HEK293 (cell line): ENCODE measurements at regions not wholly inside any gene's neighbourhood (a gene's known extent, or its start where the extent isn't known, plus 50 kb on each side); places are given as distances from the start of the nearest gene placed in this dataset.

Source experiments
- CTCF ChIA-PET: fragments of 350-600 bp; formaldehyde crosslinking; extraction: SDS; loops from one replicate; lab custom pipeline; 2021; ENCODE audit warnings: antibody characterized with exemption; lab: Yijun Ruan, JAX
- POLR2A ChIA-PET: fragments of 300-600 bp; formaldehyde crosslinking; extraction: SDS; loops from one replicate; lab custom pipeline; 2020; ENCODE audit warnings: antibody characterized with exemption, inconsistent platforms; lab: Yijun Ruan, JAX
- H3K27ac ChIP-seq: fragments of 200-500 bp; sonication (Bioruptor generic); 2 replicates; pipeline ENCODE4 v1.5.1; 2014; ENCODE audit warnings: low read depth, low read length, control low read depth, inconsistent platforms; ENCODE audit errors: extremely low read depth
- H3K36me3 ChIP-seq, 2 experiments: fragments of 200-500 bp in 1 of 2; sonication (Bioruptor generic) in 1 of 2; 1 replicate in 1 of 2; 2 replicates in 1 of 2; pipeline ENCODE4 v1.5.1; 2014 to 2017; ENCODE audit warnings: inconsistent platforms in 2 of 2, low read length in 2 of 2; ENCODE audit not compliant: control insufficient read depth in 2 of 2, insufficient read depth in 1 of 2
- H3K4me1 ChIP-seq: fragments of 200-500 bp; sonication (Bioruptor generic); 2 replicates; pipeline ENCODE4 v1.5.1; 2014; ENCODE audit warnings: mild to moderate bottlenecking, low read length, inconsistent platforms; ENCODE audit not compliant: control insufficient read depth, insufficient read depth
- H3K4me3 ChIP-seq: 2 replicates; pipeline ENCODE4 v1.5.1; 2011; ENCODE audit warnings: low read depth, mild to moderate bottlenecking, control low read depth, low read length, moderate library complexity
- H3K9me3 ChIP-seq: fragments of 200-500 bp; sonication (Bioruptor generic); 2 replicates; pipeline ENCODE4 v1.5.1; 2014; ENCODE audit warnings: low read depth, low read length, inconsistent platforms; ENCODE audit not compliant: control insufficient read depth, insufficient read depth
- GFI1B ChIP-seq: fragments of 450-650 bp; formaldehyde crosslinking; IDR thresholded peaks from 2 replicates; pipeline ENCODE4 v1.5.1; 2016; ENCODE audit warnings: missing biosample characterization, missing genetic modification characterization
- HOXA7 ChIP-seq: sonication (generic); formaldehyde crosslinking; IDR thresholded peaks from 2 replicates; pipeline ENCODE4 v1.8.1; 2022; ENCODE audit warnings: missing genetic modification reagents, borderline replicate concordance
- SCRT1 ChIP-seq: fragments of 450-650 bp; formaldehyde crosslinking; IDR thresholded peaks from 2 replicates; pipeline ENCODE4 v1.5.1; 2016; ENCODE audit warnings: missing biosample characterization, missing genetic modification characterization, borderline replicate concordance
- YY1 ChIP-seq: fragments of 450-650 bp; formaldehyde crosslinking; IDR thresholded peaks from 2 replicates; pipeline ENCODE4 v1.5.1; 2018; ENCODE audit warnings: missing biosample characterization, missing genetic modification characterization
- ZBTB17 ChIP-seq: fragments of 450-650 bp; formaldehyde crosslinking; IDR thresholded peaks from 2 replicates; pipeline ENCODE4 v1.5.1; 2016; ENCODE audit warnings: missing biosample characterization, missing genetic modification characterization
- ZBTB21 ChIP-seq: fragments of 450-650 bp; formaldehyde crosslinking; IDR thresholded peaks from 2 replicates; pipeline ENCODE4 v1.5.1; 2017; ENCODE audit warnings: missing biosample characterization, missing genetic modification characterization
- ZFP37 ChIP-seq: fragments of 450-650 bp; formaldehyde crosslinking; IDR thresholded peaks from 2 replicates; pipeline ENCODE4 v1.5.1; 2016; ENCODE audit warnings: missing biosample characterization, missing genetic modification characterization
- ZFP41 ChIP-seq: fragments of 450-650 bp; formaldehyde crosslinking; IDR thresholded peaks from 2 replicates; pipeline ENCODE4 v1.5.1; 2016; ENCODE audit warnings: missing biosample characterization, missing genetic modification characterization, borderline replicate concordance
- ZIC2 ChIP-seq: fragments of 450-650 bp; formaldehyde crosslinking; IDR thresholded peaks from 2 replicates; pipeline ENCODE4 v1.5.1; 2016; ENCODE audit warnings: missing biosample characterization, missing genetic modification characterization
- ZNF112 ChIP-seq: fragments of 450-650 bp; formaldehyde crosslinking; IDR thresholded peaks from 2 replicates; pipeline ENCODE4 v1.5.0; 2017; ENCODE audit warnings: missing biosample characterization, missing genetic modification characterization
- ZNF133 ChIP-seq: fragments of 450-650 bp; formaldehyde crosslinking; IDR thresholded peaks from 2 replicates; pipeline ENCODE4 v1.5.1; 2016; ENCODE audit warnings: missing biosample characterization, missing genetic modification characterization
- ZNF146 ChIP-seq: fragments of 450-650 bp; formaldehyde crosslinking; IDR thresholded peaks from 2 replicates; pipeline ENCODE4 v1.5.1; 2016; ENCODE audit warnings: missing biosample characterization, missing genetic modification characterization
- ZNF248 ChIP-seq: fragments of 450-650 bp; formaldehyde crosslinking; IDR thresholded peaks from 2 replicates; pipeline ENCODE4 v1.5.1; 2017; ENCODE audit warnings: missing biosample characterization, missing genetic modification characterization
- ZNF311 ChIP-seq: fragments of 450-650 bp; formaldehyde crosslinking; IDR thresholded peaks from 2 replicates; pipeline ENCODE4 v1.5.1; 2017; ENCODE audit warnings: missing biosample characterization, missing genetic modification characterization, borderline replicate concordance
- ZNF354C ChIP-seq: fragments of 450-650 bp; formaldehyde crosslinking; IDR thresholded peaks from 2 replicates; pipeline ENCODE4 v1.5.1; 2016; ENCODE audit warnings: missing biosample characterization, missing genetic modification characterization, low read depth, borderline replicate concordance
- ZNF488 ChIP-seq: fragments of 450-650 bp; formaldehyde crosslinking; IDR thresholded peaks from 2 replicates; pipeline ENCODE4 v1.5.1; 2016; ENCODE audit warnings: missing biosample characterization, missing genetic modification characterization
- ZNF521 ChIP-seq: fragments of 450-650 bp; formaldehyde crosslinking; IDR thresholded peaks from 2 replicates; pipeline ENCODE4 v1.5.1; 2017; ENCODE audit warnings: missing biosample characterization, mild to moderate bottlenecking, missing genetic modification characterization
- ZNF558 ChIP-seq: fragments of 450-650 bp; formaldehyde crosslinking; IDR thresholded peaks from 2 replicates; pipeline ENCODE4 v1.5.1; 2016; ENCODE audit warnings: missing biosample characterization, missing genetic modification characterization
- ZNF621 ChIP-seq: fragments of 450-650 bp; formaldehyde crosslinking; IDR thresholded peaks from 2 replicates; pipeline ENCODE4 v1.5.1; 2017; ENCODE audit warnings: missing biosample characterization, missing genetic modification characterization
- ZNF658 ChIP-seq: fragments of 450-650 bp; formaldehyde crosslinking; IDR thresholded peaks from 2 replicates; pipeline ENCODE4; 2016; ENCODE audit warnings: missing biosample characterization, missing genetic modification characterization
- ZNF701 ChIP-seq: fragments of 450-650 bp; formaldehyde crosslinking; IDR thresholded peaks from 2 replicates; pipeline ENCODE4 v1.5.1; 2016; ENCODE audit warnings: missing biosample characterization, missing genetic modification characterization
- ZNF76 ChIP-seq: fragments of 450-650 bp; formaldehyde crosslinking; IDR thresholded peaks from 2 replicates; pipeline ENCODE4; 2016; ENCODE audit warnings: low read depth, missing biosample characterization, missing genetic modification characterization, borderline replicate concordance
- ZNF791 ChIP-seq: fragments of 450-650 bp; formaldehyde crosslinking; IDR thresholded peaks from 2 replicates; pipeline ENCODE4 v1.5.1; 2016; ENCODE audit warnings: missing biosample characterization, missing genetic modification characterization
- ZXDB ChIP-seq: fragments of 450-650 bp; formaldehyde crosslinking; IDR thresholded peaks from 2 replicates; pipeline ENCODE4 v1.5.1; 2016; ENCODE audit warnings: missing biosample characterization, missing genetic modification characterization
- TF ChIP-seq, protein P1 (sequence below): fragments of 450-650 bp; formaldehyde crosslinking; IDR thresholded peaks from 2 replicates; pipeline ENCODE4 v1.5.1; 2017; ENCODE audit warnings: missing biosample characterization, missing genetic modification characterization
- TF ChIP-seq, protein P2 (sequence below): fragments of 450-650 bp; formaldehyde crosslinking; IDR thresholded peaks from 2 replicates; pipeline ENCODE4 v1.5.1; 2016; ENCODE audit warnings: missing biosample characterization, missing genetic modification characterization

- no peak for TF ChIP-seq ZNF133
- no peak for TF ChIP-seq ZNF488 (tag by site-specific recombination)
- TF ChIP-seq ZBTB21 (tag by site-specific recombination) = no peak
- no peak for TF ChIP-seq ZIC2
Observed at GRCh38 chr1:191662746-191663145, 495.5 kb upstream of the RGS18 start (continued).

- no peak overlapping the region for H3K4me3 ChIP-seq
- H3K27ac ChIP-seq = no peak overlapping the region
- no peak for TF ChIP-seq ZNF791 (tag by site-specific recombination)
- TF ChIP-seq ZNF311 (tag by site-specific recombination) = no peak
- no peak for TF ChIP-seq ZNF658
- TF ChIP-seq ZNF701 = no peak
- TF ChIP-seq ZNF76 (tag by site-specific recombination) = no peak
- POLR2A ChIA-PET = no interaction called here
- H3K36me3 ChIP-seq = no peaks in the 10 kb centered on the region
- CTCF ChIA-PET = no interaction called here
- H3K4me1 ChIP-seq = no peaks in the 10 kb centered on the region
- no peaks in the 10 kb centered on the region for H3K9me3 ChIP-seq
Observed at GRCh38 chr1:191668525-191668924, 489.7 kb upstream of the RGS18 start.

DNA sequence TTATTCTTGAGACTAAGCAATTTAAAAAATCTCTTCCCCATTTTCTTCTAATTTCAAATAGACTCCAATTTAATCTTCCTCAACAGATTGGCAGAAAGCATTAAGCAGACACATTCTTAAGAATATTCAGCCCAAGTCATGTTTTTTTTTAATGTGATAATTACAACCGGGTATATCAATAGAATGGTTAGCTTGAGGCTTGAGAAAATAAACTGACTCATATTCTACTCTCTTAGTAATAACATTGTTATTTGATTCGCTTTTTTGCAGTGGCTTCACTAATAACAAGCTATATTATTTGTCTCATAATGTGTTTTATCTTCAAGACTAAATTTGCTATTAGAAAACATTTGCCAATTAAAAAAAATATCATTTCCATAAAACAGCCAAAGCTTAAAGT lies 488.6 kb upstream of the RGS18 start:
- Histone ChIP-seq H3K27ac (no peak overlapping the region), H3K4me3 (no peak overlapping the region), H3K36me3 (no peaks in the 10 kb centered on the region)
- POLR2A ChIA-PET = no interaction called here
- CTCF ChIA-PET = no interaction called here
- TF ChIP-seq GFI1B (tag by site-specific recombination) (no peak), ZNF112 (tag by site-specific recombination) (no peak), ZXDB (tag by site-specific recombination) (no peak), ZIC2 (no peak), ZFP41 (tag by site-specific recombination) (no peak), ZNF621 (tag by site-specific recombination) (no peak), SCRT1 (no peak), ZBTB17 (tag by site-specific recombination) (no peak), ZNF558 (no peak), ZFP37 (tag by site-specific recombination) (no peak), ZNF658 (no peak), ZNF521 (tag by site-specific recombination) (no peak), ZNF354C (no peak), ZNF248 (tag by site-specific recombination) (no peak), HOXA7 (CRISPR knock-in tag) (no peak), YY1 (tag by site-specific recombination) (no peak), ZNF146 (tag by site-specific recombination) (no peak)
- TF ChIP-seq, protein P1, sequence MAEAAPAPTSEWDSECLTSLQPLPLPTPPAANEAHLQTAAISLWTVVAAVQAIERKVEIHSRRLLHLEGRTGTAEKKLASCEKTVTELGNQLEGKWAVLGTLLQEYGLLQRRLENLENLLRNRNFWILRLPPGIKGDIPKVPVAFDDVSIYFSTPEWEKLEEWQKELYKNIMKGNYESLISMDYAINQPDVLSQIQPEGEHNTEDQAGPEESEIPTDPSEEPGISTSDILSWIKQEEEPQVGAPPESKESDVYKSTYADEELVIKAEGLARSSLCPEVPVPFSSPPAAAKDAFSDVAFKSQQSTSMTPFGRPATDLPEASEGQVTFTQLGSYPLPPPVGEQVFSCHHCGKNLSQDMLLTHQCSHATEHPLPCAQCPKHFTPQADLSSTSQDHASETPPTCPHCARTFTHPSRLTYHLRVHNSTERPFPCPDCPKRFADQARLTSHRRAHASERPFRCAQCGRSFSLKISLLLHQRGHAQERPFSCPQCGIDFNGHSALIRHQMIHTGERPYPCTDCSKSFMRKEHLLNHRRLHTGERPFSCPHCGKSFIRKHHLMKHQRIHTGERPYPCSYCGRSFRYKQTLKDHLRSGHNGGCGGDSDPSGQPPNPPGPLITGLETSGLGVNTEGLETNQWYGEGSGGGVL (tag by site-specific recombination) = no peak
- TF ChIP-seq, protein P2, sequence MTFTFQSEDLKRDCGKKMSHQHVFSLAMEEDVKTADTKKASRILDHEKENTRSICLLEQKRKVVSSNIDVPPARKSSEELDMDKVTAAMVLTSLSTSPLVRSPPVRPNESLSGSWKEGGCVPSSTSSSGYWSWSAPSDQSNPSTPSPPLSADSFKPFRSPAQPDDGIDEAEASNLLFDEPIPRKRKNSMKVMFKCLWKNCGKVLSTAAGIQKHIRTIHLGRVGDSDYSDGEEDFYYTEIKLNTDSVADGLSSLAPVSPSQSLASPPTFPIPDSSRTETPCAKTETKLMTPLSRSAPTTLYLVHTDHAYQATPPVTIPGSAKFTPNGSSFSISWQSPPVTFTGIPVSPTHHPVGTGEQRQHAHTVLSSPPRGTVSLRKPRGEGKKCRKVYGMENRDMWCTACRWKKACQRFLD (tag by site-specific recombination) = no peak
- TF ChIP-seq, all 188 proteins: peak for 0
- no peaks in the 10 kb centered on the region for H3K9me3 ChIP-seq
- no peaks in the 10 kb centered on the region for H3K4me1 ChIP-seq
